ENCODE measurements at regions not wholly inside any gene's neighbourhood (a gene's known extent, or its start where the extent isn't known, plus 50 kb on each side); places are given as distances from the start of the nearest gene placed in this dataset.

- no peak for DNase-seq (ENCODE audit: low read depth)
Observed at GRCh38 chr5:39605145-39605544, 180.4 kb upstream of the DAB2 start.

GRCh38 chr5:39604491-39604890 lies 179.7 kb upstream of the DAB2 start:
- no peak for DNase-seq (ENCODE audit: low read depth)

GRCh38 chr5:39599721-39600431 lies 175.1 kb upstream of the DAB2 start:
- no peak for DNase-seq (ENCODE audit: low read depth)

DNA sequence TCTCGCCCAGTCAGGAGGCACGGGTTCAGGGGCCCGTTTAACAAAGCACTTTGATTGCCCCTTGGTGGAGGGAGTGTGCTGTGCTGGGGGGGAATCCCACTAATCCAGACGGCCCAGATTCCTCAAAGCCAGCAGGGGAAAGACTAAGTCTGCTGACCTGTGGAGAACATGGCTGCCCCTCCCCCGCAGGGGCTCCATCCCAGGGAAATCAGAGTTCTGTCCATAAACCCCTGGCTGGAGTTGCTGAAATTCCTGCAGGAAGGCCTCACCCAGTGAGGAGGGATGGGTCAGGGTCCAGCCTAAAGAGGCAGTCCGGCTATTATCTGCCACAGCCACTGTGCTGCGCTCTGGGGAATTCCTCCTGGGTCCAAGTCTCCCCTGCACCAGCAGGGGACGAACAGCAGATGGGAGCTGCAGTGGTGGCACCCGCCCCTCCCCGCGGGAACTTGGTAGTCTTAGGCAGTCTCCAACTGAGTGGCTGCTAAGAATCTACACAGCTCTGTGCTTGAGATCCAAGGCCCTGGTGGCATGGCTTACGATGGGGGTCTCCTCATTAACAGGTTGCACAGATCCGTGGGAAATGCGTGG lies 174.0 kb upstream of the DAB2 start:
- DNase-seq (ENCODE audit: low read depth): no peak

DNA sequence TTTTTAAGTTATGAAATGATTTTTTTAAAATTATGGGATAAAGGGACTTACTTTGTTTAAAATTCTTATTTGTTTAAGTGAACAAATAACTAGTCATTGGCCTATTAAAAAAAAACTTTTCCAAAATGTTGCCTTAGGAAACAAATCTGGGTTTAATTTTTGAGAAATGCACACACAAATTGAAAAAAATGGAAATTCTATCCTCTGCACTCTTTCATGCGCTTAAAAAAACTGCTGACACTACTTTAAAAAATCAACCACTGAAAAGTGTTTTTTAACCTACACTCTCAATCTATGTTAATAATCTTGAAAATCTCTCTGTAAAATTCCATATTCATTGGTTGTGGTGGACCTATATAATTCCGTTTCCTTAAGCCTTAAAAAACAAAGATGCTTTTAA lies 163.4 kb upstream of the DAB2 start:
- DNase-seq (ENCODE audit: low read depth): no peak

- DNase-seq (ENCODE audit: low read depth): no peak
Observed at GRCh38 chr5:39587675-39588074, 162.9 kb upstream of the DAB2 start.

DNA sequence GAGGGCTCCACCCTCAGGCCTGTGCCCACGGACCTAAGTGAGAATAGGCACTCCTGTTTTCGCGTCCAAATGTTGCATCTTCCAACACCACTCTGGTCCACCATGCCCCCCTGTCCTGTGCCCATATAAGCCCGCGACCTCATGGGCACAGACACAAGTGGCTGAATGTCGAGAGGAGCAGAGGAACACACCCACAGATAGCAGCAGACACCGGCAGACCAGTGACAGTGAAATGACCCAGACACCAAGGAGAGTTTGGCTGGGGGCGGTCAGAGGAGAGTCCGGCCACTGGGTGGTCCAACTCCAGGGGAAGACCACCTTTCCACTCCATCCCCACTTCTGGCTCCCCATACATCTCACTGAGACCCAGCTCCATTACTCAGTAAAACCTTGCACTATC lies 161.4 kb upstream of the DAB2 start:
- DNase-seq (ENCODE audit: low read depth): no peak

GRCh38 chr5:39584927-39585326 lies 160.1 kb upstream of the DAB2 start:
- DNase-seq (ENCODE audit: low read depth): no peak

GRCh38 chr5:39580702-39581453 lies 156.1 kb upstream of the DAB2 start:
- no peak for DNase-seq (ENCODE audit: low read depth)

DNA sequence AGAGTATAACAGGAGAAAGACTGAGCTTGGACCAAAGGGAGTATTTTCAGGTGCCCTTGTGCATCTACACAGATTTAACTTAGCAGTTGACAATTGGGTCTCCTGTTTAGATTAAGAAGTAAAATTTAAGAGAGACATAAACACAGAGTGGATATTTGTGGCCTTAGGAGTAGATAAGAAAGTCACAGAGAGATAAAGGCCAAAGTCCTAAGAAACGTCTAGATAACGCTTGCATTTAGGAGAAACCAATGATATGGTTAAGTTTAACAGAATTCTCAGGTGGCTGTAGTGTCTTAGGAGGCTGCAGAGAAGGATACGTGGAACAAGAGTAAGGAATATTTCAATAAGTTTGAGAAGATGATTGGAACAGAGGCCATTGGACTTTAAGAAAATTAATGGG lies 155.0 kb upstream of the DAB2 start:
- DNase-seq (ENCODE audit: low read depth): no peak

GRCh38 chr5:39578887-39579497 lies 154.2 kb upstream of the DAB2 start:
- no peak for DNase-seq (ENCODE audit: low read depth)

DNA sequence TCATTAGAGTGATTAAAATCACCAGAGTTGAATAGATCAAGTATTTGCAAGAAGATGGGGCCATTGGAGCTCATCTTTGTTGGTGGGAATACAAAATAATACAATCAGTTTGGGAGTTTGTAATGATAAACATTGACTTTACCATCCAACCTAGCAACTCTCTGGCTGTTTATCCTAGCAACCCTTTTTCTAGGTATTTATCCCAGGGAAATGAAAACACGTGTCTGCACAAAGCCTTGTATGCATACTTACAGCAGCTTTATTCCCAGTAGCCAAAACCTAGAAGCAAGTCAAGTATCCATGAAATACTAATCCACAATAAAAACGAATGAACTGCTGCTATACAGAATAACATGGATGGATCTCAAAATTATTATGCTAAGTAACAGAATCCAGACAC lies 152.7 kb upstream of the DAB2 start:
- no peak for DNase-seq (ENCODE audit: low read depth)

- no peak for DNase-seq (ENCODE audit: low read depth)
Observed at GRCh38 chr5:39570403-39571027, 145.7 kb upstream of the DAB2 start.

DNA sequence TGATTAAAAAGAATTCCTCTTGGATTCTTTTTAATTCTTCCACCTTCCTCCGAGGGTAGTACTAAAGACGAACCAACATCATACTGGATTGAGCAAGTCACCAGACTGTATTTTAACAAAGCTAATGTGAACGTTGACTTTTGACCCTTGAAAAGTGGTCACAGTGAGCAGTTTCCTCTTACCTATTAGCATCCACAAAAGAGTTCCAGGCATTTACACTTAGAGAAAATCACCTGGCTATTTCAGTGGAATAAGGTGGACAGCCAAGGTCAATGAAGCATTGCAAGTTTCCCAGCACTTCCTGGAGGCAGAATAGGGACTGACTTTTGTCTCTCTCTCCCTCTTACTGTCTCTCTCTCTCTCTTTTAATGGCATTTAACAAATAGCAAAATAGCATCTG lies 145.1 kb upstream of the DAB2 start:
- DNase-seq (ENCODE audit: low read depth): no peak

GRCh38 chr5:39566891-39567290 lies 142.1 kb upstream of the DAB2 start:
- DNase-seq (ENCODE audit: low read depth): no peak

- no peak for DNase-seq (ENCODE audit: low read depth)
Observed at GRCh38 chr5:39566029-39566428, 141.2 kb upstream of the DAB2 start.

DNA sequence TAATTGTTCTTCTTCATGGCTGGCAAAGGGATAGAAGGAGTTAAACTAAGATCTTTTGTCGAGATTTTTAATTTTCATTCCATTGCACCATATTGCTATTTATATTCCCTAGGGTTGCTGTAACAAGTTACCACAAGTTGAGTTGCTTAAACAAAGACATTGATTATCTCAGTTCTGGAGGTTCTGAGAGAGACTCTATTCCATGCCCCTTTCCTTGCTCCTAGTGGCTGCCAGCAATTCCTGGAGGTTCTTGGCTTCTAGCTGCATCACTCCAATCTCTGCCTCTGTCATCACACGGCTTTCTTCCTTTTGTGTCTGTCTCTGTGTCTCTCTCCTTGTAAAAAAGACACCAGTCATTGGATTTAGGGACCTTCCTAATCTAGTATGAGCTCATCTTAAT lies 136.6 kb upstream of the DAB2 start:
- no peak for DNase-seq (ENCODE audit: low read depth)

GRCh38 chr5:39560726-39561125 lies 135.9 kb upstream of the DAB2 start:
- no peak for DNase-seq (ENCODE audit: low read depth)

DNA sequence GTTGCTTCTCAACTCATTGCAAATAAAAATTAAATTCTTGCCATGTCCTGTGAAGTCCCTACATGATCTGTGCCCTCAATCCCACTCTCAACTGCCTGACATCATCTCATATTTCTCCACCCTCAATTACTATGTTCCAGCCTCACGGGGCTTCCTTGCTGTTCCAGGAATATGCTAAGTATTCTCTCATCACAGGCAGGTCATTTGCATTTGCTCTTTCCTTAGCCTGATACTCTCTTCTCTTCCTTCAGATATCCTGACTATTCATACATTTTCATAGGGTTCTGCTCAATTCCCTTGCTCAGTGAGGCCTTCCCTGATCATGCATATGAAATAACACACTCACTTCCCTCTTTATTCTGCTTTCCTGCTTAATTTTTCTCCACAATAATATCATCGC lies 135.1 kb upstream of the DAB2 start:
- DNase-seq (ENCODE audit: low read depth): no peak

DNA sequence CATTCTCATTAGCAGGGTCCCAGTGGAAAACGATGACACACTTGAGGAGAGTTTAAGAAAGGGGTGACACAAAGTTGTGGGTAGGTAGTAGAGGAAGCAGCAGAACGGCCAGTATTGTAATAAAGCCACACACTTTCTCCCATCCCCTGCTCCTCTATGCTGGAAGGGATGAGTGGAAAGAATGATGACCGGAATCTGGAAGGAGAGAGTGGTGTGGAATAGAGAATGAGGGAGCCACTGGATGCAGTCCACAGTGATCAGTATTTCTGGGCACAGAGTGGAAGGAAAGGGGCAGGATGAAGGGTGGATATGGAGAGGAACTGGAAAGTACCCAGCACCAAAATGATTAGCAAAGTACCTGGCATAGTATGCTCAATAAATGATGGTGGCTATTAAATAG lies 133.8 kb upstream of the DAB2 start:
- DNase-seq (ENCODE audit: low read depth): no peak

DNA sequence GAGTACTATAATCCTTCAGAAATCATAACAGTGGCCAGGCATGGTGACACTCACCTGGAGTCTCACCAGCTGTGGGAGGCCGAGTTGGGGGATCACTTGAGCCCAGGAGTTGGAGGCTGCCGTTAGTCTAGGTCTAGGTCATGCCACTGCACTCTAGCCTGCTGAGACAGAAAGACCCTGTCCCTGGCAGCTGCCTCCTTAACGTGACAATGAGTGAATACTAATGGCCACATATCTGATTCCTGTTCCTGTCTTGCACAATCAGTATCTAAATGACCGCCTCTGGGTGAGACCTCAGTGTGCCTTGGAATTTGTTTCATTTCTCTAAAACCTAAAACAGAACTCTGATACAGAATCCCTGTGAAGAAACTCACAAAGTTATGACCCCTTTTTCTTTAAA lies 131.0 kb upstream of the DAB2 start:
- DNase-seq (ENCODE audit: low read depth): no peak

DNA sequence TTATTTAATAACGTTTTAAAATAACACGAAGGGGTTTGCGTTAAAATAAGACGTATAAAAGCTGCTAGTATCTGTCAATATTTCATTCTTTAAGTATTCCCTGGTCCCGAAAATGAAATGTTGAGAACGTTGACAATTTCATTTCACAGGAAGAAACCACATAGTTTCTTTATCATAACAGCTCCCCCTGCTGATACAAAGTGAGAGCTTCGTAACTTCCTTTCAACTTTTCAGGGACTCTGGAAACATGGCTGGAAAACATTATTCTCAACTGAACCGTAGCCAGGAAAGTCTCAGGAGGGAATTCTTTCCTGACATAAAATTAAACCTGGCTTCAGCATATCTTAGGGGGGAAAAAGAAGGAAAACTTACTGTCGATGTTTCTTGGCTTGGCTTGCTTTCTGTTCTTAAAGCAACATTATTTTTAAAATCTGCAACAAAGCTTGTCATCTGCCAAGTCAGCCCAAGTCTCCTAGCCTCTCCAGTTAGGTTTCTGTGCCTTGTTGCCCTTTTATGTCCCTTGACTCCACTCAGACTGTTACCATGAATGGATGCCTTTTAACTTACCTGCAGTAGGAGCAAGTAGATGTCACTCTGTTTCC lies 122.9 kb upstream of the DAB2 start:
- DNase-seq (ENCODE audit: low read depth): no peak
